Endothelial cell of umbilical vein (primary cell): ENCODE measurements at regions not wholly inside any gene's neighbourhood (a gene's known extent, or its start where the extent isn't known, plus 50 kb on each side); places are given as distances from the start of the nearest gene placed in this dataset.
A peak's percentile ranks its signal among the peaks of the same experiment; 100 is the strongest.

Experiments used
- BruUV-seq: library from RNA; stranded (reverse); fragments of 400-500 nt; replicated peaks from 2 replicates; lab custom pipeline; 2021; lab: Mats Ljungman, UMichigan
- CTCF ChIA-PET: fragments of 300-600, 350-600 bp; sonication (Branson Sonifier 250); formaldehyde crosslinking; loops from one replicate; lab custom pipeline; 2021; ENCODE audit warnings: antibody characterized with exemption, inconsistent platforms; lab: Charles Lee
- POLR2A ChIA-PET: fragments of 300-600, 350-600 bp; sonication (Branson Sonifier 250); formaldehyde crosslinking; loops from one replicate; lab custom pipeline; 2021; ENCODE audit warnings: antibody characterized with exemption, inconsistent platforms; lab: Charles Lee
- DNase-seq: peaks from one replicate; pipeline ENCODE4 v3.0.0-alpha.2; 2011; ENCODE audit warnings: low read depth, low spot score
- FAIRE-seq: peaks from 2 replicates; lab custom pipeline; 2011; peaks lifted over from hg19 to GRCh38; lab: Jason Lieb, UNC
- H2AFZ ChIP-seq: 2 replicates; pipeline ENCODE4 v1.6.0; 2012; ENCODE audit warnings: low read depth, low read length, control low read depth, inconsistent platforms
- H3K27ac ChIP-seq: 2 replicates; pipeline ENCODE4 v1.5.1; 2011; ENCODE audit warnings: low read depth, mild to moderate bottlenecking, control low read depth, low read length, moderate library complexity; ENCODE audit not compliant: insufficient read depth
- H3K27me3 ChIP-seq, 2 experiments: 2 replicates each; pipeline versions ENCODE4 v1.6.0 to v1.6.1; 2011; ENCODE audit warnings: low read length in 2 of 2, mixed read lengths in 1 of 2; ENCODE audit not compliant: control insufficient read depth in 2 of 2, insufficient read depth in 2 of 2
- H3K36me3 ChIP-seq, 2 experiments: 2 replicates in 1 of 2; 3 replicates in 1 of 2; pipeline ENCODE4 v1.5.1; 2011; ENCODE audit warnings: low read length in 2 of 2, mild to moderate bottlenecking in 1 of 2, moderate library complexity in 1 of 2; ENCODE audit not compliant: control insufficient read depth in 2 of 2, insufficient read depth in 2 of 2; ENCODE audit errors: extremely low read depth in 1 of 2
- H3K4me1 ChIP-seq: 3 replicates; pipeline ENCODE4 v1.5.1; 2011; ENCODE audit warnings: mild to moderate bottlenecking, low read length; ENCODE audit not compliant: control insufficient read depth, insufficient read depth; ENCODE audit errors: extremely low read depth
- H3K4me2 ChIP-seq: 2 replicates; pipeline ENCODE4 v1.6.1; 2011; ENCODE audit warnings: low read length, control low read depth, mixed read lengths; ENCODE audit not compliant: insufficient read depth
- H3K4me3 ChIP-seq, 3 experiments: fragments of 200-600 bp in 1 of 3; sonication (generic), shearing (Covaris generic) in 1 of 3; replicated peaks in 1 of 3; 2 replicates each; pipeline ENCODE4 v1.5.1; 2011 to 2016; ENCODE audit warnings: control low read depth in 3 of 3, low read length in 3 of 3, mild to moderate bottlenecking in 2 of 3, inconsistent platforms in 1 of 3, low read depth in 1 of 3, moderate library complexity in 1 of 3; ENCODE audit not compliant: insufficient read depth in 1 of 3
- H3K79me2 ChIP-seq: 2 replicates; pipeline ENCODE4 v1.6.0; 2012; ENCODE audit warnings: low read length, inconsistent platforms; ENCODE audit not compliant: control insufficient read depth, insufficient read depth
- H3K9ac ChIP-seq: replicated peaks from 2 replicates; pipeline ENCODE3; 2011; ENCODE audit warnings: low read length, control low read depth; ENCODE audit not compliant: insufficient read depth; ENCODE audit errors: extremely low read depth
- H3K9me1 ChIP-seq: replicated peaks from 3 replicates; pipeline ENCODE4 v1.6.0; 2011; ENCODE audit warnings: mild to moderate bottlenecking, low read length; ENCODE audit not compliant: control insufficient read depth, insufficient read depth; ENCODE audit errors: extremely low read depth
- H3K9me3 ChIP-seq: replicated peaks from 2 replicates; pipeline ENCODE4 v1.5.1; 2012; ENCODE audit warnings: low read length, inconsistent platforms; ENCODE audit not compliant: control insufficient read depth, insufficient read depth
- H4K20me1 ChIP-seq: replicated peaks from 2 replicates; pipeline ENCODE3; 2011; ENCODE audit warnings: mild to moderate bottlenecking, low read length; ENCODE audit not compliant: control insufficient read depth, insufficient read depth; ENCODE audit errors: extremely low read depth
- CTCF ChIP-seq, 2 donors: IDR thresholded peaks; 1 replicate in 1 of 2; 2 replicates in 1 of 2; pipeline ENCODE4 v1.5.1; 2011; ENCODE audit warnings: low read length in 2 of 2, mild to moderate bottlenecking in 2 of 2, moderate library complexity in 2 of 2, control low read depth in 1 of 2, inconsistent platforms in 1 of 2, low read depth in 1 of 2; ENCODE audit not compliant: insufficient read depth in 1 of 2; ENCODE audit errors: extremely low read depth in 1 of 2
- EZH2 ChIP-seq: IDR thresholded peaks from 2 replicates; pipeline ENCODE4 v1.6.1; 2012; ENCODE audit warnings: borderline replicate concordance, low read depth, mild to moderate bottlenecking, moderate library complexity, low read length, inconsistent platforms; ENCODE audit not compliant: severe bottlenecking
- FOS ChIP-seq: IDR thresholded peaks from 2 replicates; pipeline ENCODE4 v1.6.1; 2011; ENCODE audit warnings: mild to moderate bottlenecking, low read length, moderate library complexity, borderline replicate concordance; ENCODE audit not compliant: insufficient read depth
- GATA2 ChIP-seq: IDR thresholded peaks from 2 replicates; pipeline ENCODE4 v1.7.0; 2011; ENCODE audit warnings: low read depth, mild to moderate bottlenecking, moderate library complexity, mixed read lengths, low read length; ENCODE audit not compliant: insufficient read length, insufficient read depth
- JUN ChIP-seq: IDR thresholded peaks from 2 replicates; pipeline ENCODE4 v1.6.1; 2011; ENCODE audit warnings: borderline replicate concordance, low read depth; ENCODE audit not compliant: insufficient read length, insufficient read depth
- MAX ChIP-seq: IDR thresholded peaks from 2 replicates; pipeline ENCODE4 v1.6.1; 2011; ENCODE audit not compliant: insufficient read depth, insufficient read length
- MYC ChIP-seq: IDR thresholded peaks from one replicate; pipeline ENCODE4 v1.6.1; 2011; ENCODE audit warnings: mild to moderate bottlenecking, low read depth, low read length
- POLR2A ChIP-seq: IDR thresholded peaks from 2 replicates; pipeline ENCODE4 v1.6.1; 2012; ENCODE audit warnings: low read depth, mild to moderate bottlenecking, control low read depth, low read length
- POLR2AphosphoS5 ChIP-seq: IDR thresholded peaks from 2 replicates; pipeline ENCODE4 v1.6.1; 2012; ENCODE audit warnings: low read depth, mild to moderate bottlenecking, control low read depth, low read length, moderate library complexity; ENCODE audit not compliant: insufficient read depth
- dilution Hi-C: fragments of 300-500 bp; cut with MboI; formaldehyde crosslinking; loops from one replicate; pipeline ENCODE4 v1.15.0; 2019; ENCODE audit warnings: low sequenced_read_pairs; ENCODE audit not compliant: extremely low pct_ligation_motif_present
- intact Hi-C: fragments of 100-400 bp; cut with micrococcal nuclease; formaldehyde crosslinking; loops from one replicate; pipeline ENCODE4 v1.10.0; 2022

GRCh38 chrX:115968436-115969252 lies 201.9 kb upstream of the AGTR2 start:
- H3K9me3 ChIP-seq = no peaks in the 10 kb centered on the region
- dilution Hi-C loops (no loop called here), intact Hi-C loops (no loop called here)
- no peaks in the 10 kb centered on the region for H3K4me1 ChIP-seq
- H3K36me3 ChIP-seq = no peaks in the 10 kb centered on the region
- no peak overlapping the region for H3K9ac ChIP-seq
- H3K27me3 ChIP-seq = no peaks in the 10 kb centered on the region
- no peaks in the 10 kb centered on the region for H3K79me2 ChIP-seq
- BruUV-seq = TSS peak; percentile 31
- H4K20me1 ChIP-seq = no peaks in the 10 kb centered on the region
- H3K9me1 ChIP-seq = no peaks in the 10 kb centered on the region
- H3K27ac ChIP-seq = no peak overlapping the region
- peak overlapping the region in 2 of 3 experiments; percentile 40 to 50 for H3K4me3 ChIP-seq
- peak; percentile 1 for DNase-seq
- FAIRE-seq = no peak
- no peak for TF ChIP-seq EZH2
- no peak for TF ChIP-seq MAX
- TF ChIP-seq POLR2AphosphoS5 = no peak
- TF ChIP-seq JUN = no peak
- no peak for TF ChIP-seq MYC
- no peak for TF ChIP-seq FOS
- no peak for TF ChIP-seq GATA2
- TF ChIP-seq POLR2A = no peak
- no peak for TF ChIP-seq CTCF (IDR thresholded peaks at IDR 0.05; ENCODE audit: extremely low read depth in 1 of 2, insufficient read depth in 1 of 2, low read depth in 1 of 2, low read length in 2 of 2)
- H3K4me2 ChIP-seq = peak overlapping the region; percentile 36
- ChIA-PET POLR2A (no interaction called here), CTCF (interaction anchor here (0.7 kb wide), 1 partner anchor 13 kb away, joined by 3 read pairs; no protein-coding TSS in a partner anchor)
- no peak overlapping the region for H2AFZ ChIP-seq
